Stimulated activated CD4-positive, alpha-beta T cell treated with anti-CD3 and anti-CD28 coated beads, Interleukin-12 subunit alpha, Interleukin-12 subunit beta, amount 100 ng/mL, for 48 hours (primary cell): ENCODE measurements at regions not wholly inside any gene's neighbourhood (a gene's known extent, or its start where the extent isn't known, plus 50 kb on each side); places are given as distances from the start of the nearest gene placed in this dataset.
"Not testable (repeated sequence)": the region's sequence is repeated elsewhere in the genome, so short reads cannot be mapped to it uniquely, and the experiment has no call there.

Experiments used
- DNase-seq, 3 donors: peaks; one replicate each; pipeline ENCODE4 v3.0.0-alpha.2; 2020; ENCODE audit warnings: low read depth in 2 of 3, low spot score in 1 of 3

DNA sequence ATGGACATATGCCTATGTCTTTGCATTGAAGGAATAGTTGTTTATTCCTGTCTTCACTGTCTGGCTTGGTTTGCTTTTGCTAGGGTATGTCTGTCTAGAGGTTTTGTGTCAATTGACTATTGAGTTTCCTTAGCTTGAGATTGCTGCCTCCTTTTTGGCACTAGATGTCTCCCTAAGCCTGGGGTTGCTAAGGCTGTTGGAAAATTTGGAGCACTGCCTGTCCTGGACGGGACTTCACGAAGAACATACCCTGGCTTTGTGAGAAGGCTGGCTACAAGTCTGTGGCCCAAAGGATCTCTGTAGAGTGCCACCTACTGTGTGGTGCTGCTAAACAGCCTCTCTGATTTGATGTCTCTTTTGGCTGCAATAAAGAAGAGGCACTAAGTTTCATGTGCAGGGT lies 183.8 kb upstream of the NUDT10 start:
- no peak for DNase-seq

DNA sequence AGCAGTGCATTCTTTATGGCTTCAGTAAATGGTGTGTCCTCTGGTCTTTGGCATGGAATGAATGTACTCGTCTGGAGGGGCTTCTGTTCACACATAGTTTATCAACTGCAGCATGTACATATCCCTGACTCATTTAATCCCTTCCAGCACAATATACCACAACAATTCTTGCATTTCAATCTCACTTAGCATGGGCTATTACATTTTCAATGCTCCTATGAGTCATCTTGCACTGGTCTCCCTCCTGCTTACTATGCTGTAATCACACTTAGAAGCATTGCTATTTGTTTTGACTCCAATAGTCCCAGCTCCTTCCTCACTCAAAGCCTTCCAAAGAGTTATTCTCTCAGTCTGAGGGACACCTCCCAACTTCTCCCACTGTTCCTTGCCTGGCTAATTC lies 180.9 kb upstream of the NUDT10 start:
- no peak for DNase-seq

DNA sequence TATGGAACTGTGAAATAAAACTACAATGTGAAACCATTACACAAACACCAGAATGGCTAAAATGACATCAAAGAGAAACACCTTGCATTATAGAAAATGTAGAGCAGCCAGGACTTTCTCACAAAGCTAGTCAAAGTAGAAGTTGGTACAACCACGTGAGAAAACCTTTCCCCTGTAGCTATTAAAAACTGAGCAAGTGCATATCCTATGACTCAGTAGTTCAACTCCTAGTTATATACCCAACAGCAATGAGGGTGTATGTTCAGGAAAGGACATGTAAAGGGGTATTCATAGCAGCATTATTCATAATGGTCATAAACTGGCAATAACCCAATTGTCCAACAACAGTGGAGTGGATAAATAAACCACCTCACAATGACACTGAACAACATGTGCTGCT lies 177.5 kb upstream of the NUDT10 start:
- DNase-seq = no peak

DNA sequence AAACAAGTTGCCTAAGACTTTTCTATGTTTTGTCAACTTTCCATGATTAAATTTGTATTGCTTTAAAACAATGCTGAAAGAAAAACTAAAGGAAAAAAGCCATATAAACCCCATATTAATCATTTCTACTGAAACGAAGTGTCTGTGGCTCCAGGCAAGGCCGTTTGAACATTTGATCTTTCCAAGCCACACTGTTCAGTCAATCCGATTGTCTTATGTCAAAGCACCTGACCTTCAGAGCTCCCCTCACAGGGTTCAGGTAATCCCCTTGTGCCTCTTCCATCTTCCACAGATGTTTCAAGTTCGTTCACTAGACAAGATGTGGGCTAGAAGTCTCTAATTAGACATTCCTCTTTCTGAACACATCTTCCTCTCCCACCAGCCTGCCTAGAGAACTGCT lies 177.1 kb upstream of the NUDT10 start:
- no peak for DNase-seq

GRCh38 chrX:51158231-51158630 lies 174.4 kb upstream of the NUDT10 start:
- DNase-seq = no peak

DNA sequence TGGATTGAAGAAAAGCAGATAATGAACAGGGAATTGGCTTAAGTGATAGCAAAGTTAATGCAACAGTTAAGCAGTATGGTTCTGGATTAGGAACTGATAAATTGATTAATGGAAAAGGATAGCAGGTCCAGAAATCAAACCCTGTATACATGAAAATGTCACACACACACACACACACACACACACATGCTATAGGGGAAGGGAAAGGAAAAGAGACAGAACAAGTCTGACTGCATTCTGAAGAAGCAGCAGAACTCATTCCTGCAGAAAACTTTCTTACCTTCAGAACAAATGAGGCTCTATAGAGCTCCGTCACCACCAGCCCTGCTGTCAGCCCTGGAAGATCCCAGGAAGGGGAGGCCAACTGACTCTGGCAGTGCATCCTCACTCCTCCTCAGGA lies 173.2 kb upstream of the NUDT10 start:
- DNase-seq = not testable (repeated sequence)

- DNase-seq = no peak
These were observed 168.9 kb upstream of the NUDT10 start for GRCh38 chrX:51163730-51164129.

DNA sequence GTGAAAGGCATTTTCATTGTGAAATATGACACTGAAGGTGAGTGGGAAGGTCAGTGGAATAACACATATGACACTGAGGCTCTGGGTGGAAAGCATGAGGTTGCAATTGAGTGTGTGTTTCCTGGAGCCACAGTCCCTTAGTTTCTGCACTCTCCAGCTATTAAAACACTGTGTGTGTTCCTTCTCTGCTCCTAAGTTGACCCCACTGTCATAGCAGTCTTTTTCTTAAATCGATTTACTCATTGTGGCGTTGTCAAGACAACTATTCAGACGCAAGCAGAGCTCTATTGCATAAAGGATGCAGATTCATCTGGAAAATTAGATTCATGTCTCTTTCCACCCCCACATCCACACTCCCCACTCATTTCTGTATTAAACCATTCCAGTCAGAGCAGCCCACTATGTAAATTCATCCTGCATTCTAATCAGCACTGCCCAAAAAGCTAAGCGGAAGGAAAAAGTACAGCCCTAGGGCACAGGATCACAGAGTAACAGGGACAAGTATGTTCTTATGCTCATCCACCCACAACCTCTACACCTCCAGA lies 154.2 kb upstream of the NUDT10 start:
- DNase-seq = not testable (repeated sequence)

GRCh38 chrX:51179805-51180204 lies 152.8 kb upstream of the NUDT10 start:
- DNase-seq = not testable (repeated sequence)

- DNase-seq = no peak
These were observed 150.1 kb upstream of the NUDT10 start for GRCh38 chrX:51182545-51182944.

DNA sequence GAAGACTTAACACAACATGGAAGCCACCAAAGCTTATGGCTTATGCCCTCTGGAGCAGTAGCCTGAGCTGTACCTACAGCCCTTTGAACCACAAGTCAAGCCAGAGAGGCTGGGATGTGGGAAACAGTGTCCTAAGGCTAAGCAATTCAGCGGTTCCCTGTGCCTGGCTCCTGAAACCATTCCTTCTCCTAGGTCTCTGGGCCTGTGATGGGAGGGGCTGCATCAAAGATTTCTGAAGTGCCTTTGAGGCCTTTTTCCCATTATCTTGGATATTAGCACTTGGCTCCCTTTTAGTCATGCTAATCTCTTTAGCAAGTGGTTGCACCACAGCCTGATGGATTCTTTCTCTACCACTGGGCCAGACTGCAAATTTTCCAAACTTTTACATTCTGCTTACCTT lies 140.5 kb upstream of the NUDT10 start:
- DNase-seq = no peak

DNA sequence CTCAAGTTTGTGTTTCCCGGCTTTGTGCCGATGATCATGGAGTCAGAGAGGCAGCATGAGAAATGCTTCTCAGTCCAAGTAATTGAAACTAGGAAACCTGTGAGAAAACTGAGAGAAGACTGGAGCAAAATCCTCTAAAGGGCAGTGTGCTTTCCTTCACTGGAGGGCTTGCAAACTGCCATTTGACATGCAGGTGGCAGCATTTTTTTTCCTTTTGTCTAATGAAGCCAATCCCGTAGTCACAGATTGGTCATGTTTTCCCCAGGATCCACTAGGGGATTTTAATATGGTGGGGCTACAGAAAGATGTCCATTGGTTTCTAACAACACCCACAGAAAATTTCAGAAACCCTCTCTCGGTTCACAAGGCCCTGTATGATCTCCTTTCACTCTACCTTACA lies 117.4 kb upstream of the NUDT10 start:
- no peak for DNase-seq

DNA sequence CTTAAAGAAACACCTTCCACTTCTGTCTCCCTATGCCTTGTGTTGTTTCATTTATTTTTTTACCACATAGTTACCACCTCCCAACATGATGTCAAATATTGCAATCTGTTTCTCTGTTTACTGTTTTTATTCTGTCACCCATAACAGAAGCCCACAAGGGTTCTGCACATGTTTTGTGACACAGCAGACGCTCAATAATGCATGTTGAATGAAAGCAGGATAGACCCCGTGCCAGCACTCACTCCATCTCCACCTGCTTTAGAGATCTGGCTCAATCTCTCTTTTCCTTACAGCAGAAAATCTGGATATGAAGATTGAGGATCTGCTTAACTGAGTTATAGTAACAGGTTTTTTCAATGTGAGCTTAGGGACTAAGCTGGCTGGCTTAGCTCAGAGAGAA lies 116.8 kb upstream of the NUDT10 start:
- DNase-seq = no peak

- no peak for DNase-seq
These were observed 90.4 kb upstream of the NUDT10 start for GRCh38 chrX:51242212-51242611.

DNA sequence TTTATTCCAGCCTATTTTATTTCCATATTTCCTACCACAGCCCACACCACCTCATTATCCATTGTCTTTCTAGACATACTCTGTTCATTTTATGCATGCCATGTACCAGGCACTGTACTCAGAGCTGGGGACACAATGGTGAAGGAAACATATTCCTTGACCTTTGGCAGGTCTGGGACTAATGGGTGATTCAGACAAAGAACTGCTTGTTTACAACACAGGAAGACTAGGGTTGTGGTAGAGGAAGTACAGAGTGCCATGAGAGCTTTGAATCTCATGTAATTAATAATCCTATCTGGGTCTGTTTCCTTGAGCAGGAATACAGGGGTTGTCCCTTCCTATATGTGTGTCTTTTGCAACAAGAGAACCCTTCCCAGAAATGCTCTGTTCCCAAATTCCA lies 75.1 kb upstream of the NUDT10 start:
- DNase-seq = no peak

GRCh38 chrX:51262271-51262670 lies 70.4 kb upstream of the NUDT10 start:
- DNase-seq = not testable (repeated sequence)

- DNase-seq = no peak
These were observed 60.0 kb upstream of the NUDT10 start for GRCh38 chrX:51272638-51273037.

GRCh38 chrX:51281758-51282318 lies 50.8 kb upstream of the NUDT10 start:
- DNase-seq = no peak
